Natural killer cell (primary cell): ENCODE measurements at regions not wholly inside any gene's neighbourhood (a gene's known extent, or its start where the extent isn't known, plus 50 kb on each side); places are given as distances from the start of the nearest gene placed in this dataset.

ENCODE experiments used
- ATAC-seq, 3 donors: fragments of 150-1000 bp in 2 of 3; fragments of 200-7000 bp in 1 of 3; cut with Tn5 transposase; 1 replicate in 1 of 3; 2 replicates in 2 of 3; pipeline ENCODE4 v1.10.0; 2021; ENCODE audit warnings: mild to moderate bottlenecking in 2 of 3, moderate library complexity in 2 of 3
- DNase-seq, 2 donors: peaks; one replicate each; pipeline versions ENCODE4 v3.0.0 to v3.0.0-alpha.2; 2013 to 2021; ENCODE audit warnings: mixed read lengths in 1 of 2
- H3K27ac ChIP-seq: one replicate; pipeline ENCODE4 v1.5.1; 2013; ENCODE audit warnings: mild to moderate bottlenecking, low read length
- H3K27me3 ChIP-seq: one replicate; pipeline ENCODE4 v1.6.1; 2013; ENCODE audit warnings: low read length; ENCODE audit not compliant: control insufficient read depth, insufficient read depth
- H3K36me3 ChIP-seq: one replicate; pipeline ENCODE4 v1.6.1; 2013; ENCODE audit warnings: low read length; ENCODE audit not compliant: control insufficient read depth, insufficient read depth
- H3K4me1 ChIP-seq: one replicate; pipeline ENCODE4 v1.6.1; 2013; ENCODE audit warnings: low read length; ENCODE audit not compliant: control insufficient read depth, insufficient read depth
- H3K4me3 ChIP-seq: one replicate; pipeline ENCODE4 v1.5.1; 2013; ENCODE audit warnings: low read length
- H3K9me3 ChIP-seq: one replicate; pipeline ENCODE4 v1.6.1; 2013; ENCODE audit warnings: low read length; ENCODE audit not compliant: control insufficient read depth, insufficient read depth
- H3K27ac Mint-ChIP-seq, 2 donors: one replicate each; pipeline ENCODE4 v1.8.0; 2022; ENCODE audit warnings: mild to moderate bottlenecking in 2 of 2, mixed read lengths in 2 of 2, moderate library complexity in 1 of 2
- H3K27me3 Mint-ChIP-seq, 2 donors: one replicate each; pipeline ENCODE4 v1.8.0; 2022; ENCODE audit warnings: low read depth in 2 of 2, mixed read lengths in 2 of 2
- H3K36me3 Mint-ChIP-seq: one replicate; pipeline ENCODE4 v1.8.0; 2022; ENCODE audit warnings: mixed read lengths
- H3K4me1 Mint-ChIP-seq, 2 donors: one replicate each; pipeline ENCODE4 v1.8.0; 2022; ENCODE audit warnings: mixed read lengths in 2 of 2
- H3K4me3 Mint-ChIP-seq: one replicate; pipeline ENCODE4 v1.8.0; 2022; ENCODE audit warnings: mild to moderate bottlenecking, moderate library complexity, mixed read lengths
- H3K9me3 Mint-ChIP-seq, 2 donors: one replicate each; pipeline ENCODE4 v1.8.0; 2022; ENCODE audit warnings: mixed read lengths in 2 of 2
- CTCF ChIP-seq: fragments of 200-600 bp; IDR thresholded peaks from one replicate; pipeline ENCODE4 v1.8.0; 2022; ENCODE audit warnings: antibody characterized with exemption
- WGBS: methylation state at CpG from one replicate; pipeline ENCODE4 v1.1.7; 2013; ENCODE audit warnings: missing lambda C conversion rate; ENCODE audit not compliant: insufficient coverage; 5-methylcytosine and 5-hydroxymethylcytosine counted together
- intact Hi-C: fragments of 100-400 bp; cut with micrococcal nuclease; formaldehyde crosslinking; loops from one replicate; pipeline ENCODE4 v1.14.2; 2022

GRCh38 chr1:222127096-222127495, 385.2 kb upstream of the DUSP10 start:
- Mint-ChIP-seq H3K4me1 (peaks cover 51 to 57% of the 10 kb centered on the region in 2 donors), H3K9me3 (no peaks in the 10 kb centered on the region), H3K27me3 (peaks cover 18 to 41% of the 10 kb centered on the region in 2 donors), H3K27ac (no peak overlapping the region), H3K36me3 (no peaks in the 10 kb centered on the region), H3K4me3 (no peak overlapping the region)
- DNase-seq (no peak), ATAC-seq (no peak)
- TF ChIP-seq CTCF = no peak
- intact Hi-C loops = no loop called here
- H3K27me3 ChIP-seq = no peaks in the 10 kb centered on the region
- H3K4me3 ChIP-seq = no peak overlapping the region
- H3K36me3 ChIP-seq = no peaks in the 10 kb centered on the region
- H3K9me3 ChIP-seq = no peaks in the 10 kb centered on the region
- 74% methylated on average over 1 of the region's 2 CpGs for WGBS
- peaks cover 10% of the 10 kb centered on the region for H3K4me1 ChIP-seq
- H3K27ac ChIP-seq = no peak overlapping the region

GRCh38 chr1:222126052-222126451, 384.2 kb upstream of the DUSP10 start:
- 66% methylated on average over 4 of the region's 4 CpGs for WGBS
- TF ChIP-seq CTCF = no peak
- Mint-ChIP-seq H3K27me3 (peaks cover 9 to 39% of the 10 kb centered on the region in 2 donors), H3K27ac (no peak overlapping the region), H3K36me3 (no peaks in the 10 kb centered on the region), H3K9me3 (no peaks in the 10 kb centered on the region), H3K4me1 (peaks cover 47 to 49% of the 10 kb centered on the region in 2 donors), H3K4me3 (no peak overlapping the region)
- peaks cover 10% of the 10 kb centered on the region for H3K4me1 ChIP-seq
- H3K9me3 ChIP-seq = no peaks in the 10 kb centered on the region
- no peaks in the 10 kb centered on the region for H3K27me3 ChIP-seq
- ATAC-seq (no peak), DNase-seq (no peak)
- H3K36me3 ChIP-seq = no peaks in the 10 kb centered on the region
- H3K27ac ChIP-seq = no peak overlapping the region
- no peak overlapping the region for H3K4me3 ChIP-seq
- intact Hi-C loops = no loop called here

- H3K36me3 ChIP-seq = no peaks in the 10 kb centered on the region
- H3K9me3 ChIP-seq = no peaks in the 10 kb centered on the region
- peaks cover 6% of the 10 kb centered on the region for H3K4me1 ChIP-seq
- ATAC-seq (no peak), DNase-seq (peak in 1 of 2 donors; percentile 7)
- intact Hi-C loops = no loop called here
- H3K27me3 Mint-ChIP-seq = peaks cover 11 to 40% of the 10 kb centered on the region in 2 donors
- H3K4me1 Mint-ChIP-seq = peaks cover 32 to 35% of the 10 kb centered on the region in 2 donors
- WGBS = 88% methylated on average over 1 of the region's 1 CpG
- no peak for TF ChIP-seq CTCF
- H3K4me3 Mint-ChIP-seq = no peak overlapping the region
- no peak overlapping the region for H3K4me3 ChIP-seq
- no peaks in the 10 kb centered on the region for H3K27me3 ChIP-seq
- no peaks in the 10 kb centered on the region for H3K9me3 Mint-ChIP-seq
- H3K27ac Mint-ChIP-seq = no peak overlapping the region
- no peaks in the 10 kb centered on the region for H3K36me3 Mint-ChIP-seq
- no peak overlapping the region for H3K27ac ChIP-seq
These were observed 382.7 kb upstream of the DUSP10 start for GRCh38 chr1:222124602-222125001.

GRCh38 chr1:222123111-222123510, 381.2 kb upstream of the DUSP10 start:
- Histone ChIP-seq H3K9me3 (no peaks in the 10 kb centered on the region), H3K4me1 (peaks cover 4% of the 10 kb centered on the region), H3K36me3 (no peaks in the 10 kb centered on the region), H3K4me3 (no peak overlapping the region), H3K27me3 (no peaks in the 10 kb centered on the region), H3K27ac (no peak overlapping the region)
- WGBS = 25% methylated on average over 1 of the region's 2 CpGs
- intact Hi-C loops = no loop called here
- DNase-seq (no peak), ATAC-seq (no peak)
- H3K4me1 Mint-ChIP-seq = peaks cover 19 to 25% of the 10 kb centered on the region in 2 donors
- no peaks in the 10 kb centered on the region for H3K36me3 Mint-ChIP-seq
- H3K27me3 Mint-ChIP-seq = peaks cover 24 to 40% of the 10 kb centered on the region in 2 donors
- no peak for TF ChIP-seq CTCF
- H3K4me3 Mint-ChIP-seq = no peak overlapping the region
- H3K27ac Mint-ChIP-seq = no peak overlapping the region
- H3K9me3 Mint-ChIP-seq = no peaks in the 10 kb centered on the region
